Adrenal gland (tissue), 9 donors: ENCODE measurements at regions not wholly inside any gene's neighbourhood (a gene's known extent, or its start where the extent isn't known, plus 50 kb on each side); places are given as distances from the start of the nearest gene placed in this dataset.

Source experiments
- DNase-seq, 7 donors: peaks; one replicate each; pipeline ENCODE4 v3.0.0-alpha.2; 2019 to 2020
- H3K27ac ChIP-seq, 5 donors: fragments of 200-600 bp; sonication (generic) in 4 of 5; 1 replicate in 3 of 5; 2 replicates in 2 of 5; pipeline versions ENCODE4 v1.5.1 to v1.8.0; 2016 to 2020; ENCODE audit warnings: mild to moderate bottlenecking in 1 of 5
- H3K27me3 ChIP-seq: fragments of 200-600 bp; 2 replicates; pipeline ENCODE4 v1.8.0; 2021
- H3K36me3 ChIP-seq, 2 donors: fragments of 200-600 bp; replicated peaks in 1 of 2; 1 replicate in 1 of 2; 2 replicates in 1 of 2; pipeline versions ENCODE4 v1.5.1 to v1.8.0; 2018 to 2022
- H3K4me1 ChIP-seq, 2 donors: fragments of 200-600 bp; replicated peaks in 1 of 2; 1 replicate in 1 of 2; 2 replicates in 1 of 2; pipeline versions ENCODE4 v1.5.1 to v1.8.0; 2018 to 2021
- H3K4me3 ChIP-seq, 4 donors: fragments of 200-600 bp; sonication (generic) in 3 of 4; one replicate each; pipeline ENCODE4 v1.5.1; 2016 to 2018
- H3K9me3 ChIP-seq, 3 donors: fragments of 200-600 bp; sonication (generic) in 1 of 3; replicated peaks in 1 of 3; 1 replicate in 2 of 3; 2 replicates in 1 of 3; pipeline versions ENCODE4 v1.5.1 to v1.8.0; 2016 to 2021
- POLR2A ChIP-seq, 2 donors: fragments of 450-650 bp; IDR thresholded peaks; one replicate each; pipeline ENCODE4 v1.6.1; 2017; ENCODE audit warnings: antibody characterized with exemption in 2 of 2, mild to moderate bottlenecking in 2 of 2, moderate library complexity in 1 of 2
- WGBS, 4 donors: extraction: QIAGEN DNeasy Blood & Tissue Kit in 2 of 4; methylation state at CpG; one replicate each; pipeline versions ENCODE4 v1.1.5 to v1.1.7; 2013 to 2017; 5-methylcytosine and 5-hydroxymethylcytosine counted together
- intact Hi-C, 2 donors: fragments of 100-400 bp; cut with DNase I; formaldehyde crosslinking; loops; one replicate each; pipeline versions ENCODE4 v1.14.1 to v1.15.0; 2022 to 2023
- TF ChIP-seq, protein P1 (sequence below), 6 experiments: fragments of 450-650 bp in 4 of 6; fragments of 200-600 bp in 2 of 6; sonication (generic) in 1 of 6; IDR thresholded peaks; 1 replicate in 5 of 6; 2 replicates in 1 of 6; pipeline versions ENCODE4 v1.5.1 to v1.8.0; 2016 to 2021; ENCODE audit warnings: antibody characterized with exemption in 6 of 6, mild to moderate bottlenecking in 2 of 6, moderate library complexity in 1 of 6
- donor health status: healthy with polysubstance abuse.
- donor health status: Bipolar disorder and iron deficiency.
- donor health status: DM: yes; HTN: yes; CAD: no.
- donor health status: DM: no; HTN: no; CAD: no.
- donor health status: DM: no; HTN: no; CAD: no.

DNA sequence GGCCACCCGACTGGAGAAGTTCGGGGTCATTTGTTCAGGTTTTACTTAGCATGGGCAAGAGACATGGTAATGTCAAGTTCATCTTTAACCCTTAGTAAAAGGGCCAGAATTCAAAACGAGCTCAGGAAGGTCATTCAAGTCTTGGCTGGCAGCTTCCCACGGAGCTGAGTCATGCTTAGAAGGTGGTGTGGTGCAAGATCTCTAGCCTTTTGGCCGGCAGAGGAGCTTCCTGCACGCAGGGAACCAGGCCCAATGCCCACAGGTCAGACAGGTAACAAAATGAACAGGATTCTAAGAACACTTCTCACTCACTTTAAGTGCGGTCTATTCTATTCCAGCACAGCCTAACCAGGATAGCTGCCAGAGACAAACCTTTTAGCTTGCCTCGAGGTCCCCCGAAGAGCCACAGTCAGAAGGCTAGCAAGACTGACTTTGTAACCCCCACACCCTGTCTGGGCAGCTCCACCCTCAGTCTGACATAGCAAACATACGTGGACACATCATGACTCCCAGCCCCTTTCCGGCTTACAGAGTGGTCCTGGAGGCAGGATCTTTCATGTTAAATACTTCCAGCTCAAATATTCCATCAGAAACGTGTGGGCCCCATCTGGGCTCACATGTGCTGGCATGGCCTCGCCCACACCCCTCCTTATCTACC lies 292.7 kb downstream of the BCL11A start:
- TF ChIP-seq POLR2A (IDR thresholded peaks at IDR 0.05) = no peak
- TF ChIP-seq, protein P1, sequence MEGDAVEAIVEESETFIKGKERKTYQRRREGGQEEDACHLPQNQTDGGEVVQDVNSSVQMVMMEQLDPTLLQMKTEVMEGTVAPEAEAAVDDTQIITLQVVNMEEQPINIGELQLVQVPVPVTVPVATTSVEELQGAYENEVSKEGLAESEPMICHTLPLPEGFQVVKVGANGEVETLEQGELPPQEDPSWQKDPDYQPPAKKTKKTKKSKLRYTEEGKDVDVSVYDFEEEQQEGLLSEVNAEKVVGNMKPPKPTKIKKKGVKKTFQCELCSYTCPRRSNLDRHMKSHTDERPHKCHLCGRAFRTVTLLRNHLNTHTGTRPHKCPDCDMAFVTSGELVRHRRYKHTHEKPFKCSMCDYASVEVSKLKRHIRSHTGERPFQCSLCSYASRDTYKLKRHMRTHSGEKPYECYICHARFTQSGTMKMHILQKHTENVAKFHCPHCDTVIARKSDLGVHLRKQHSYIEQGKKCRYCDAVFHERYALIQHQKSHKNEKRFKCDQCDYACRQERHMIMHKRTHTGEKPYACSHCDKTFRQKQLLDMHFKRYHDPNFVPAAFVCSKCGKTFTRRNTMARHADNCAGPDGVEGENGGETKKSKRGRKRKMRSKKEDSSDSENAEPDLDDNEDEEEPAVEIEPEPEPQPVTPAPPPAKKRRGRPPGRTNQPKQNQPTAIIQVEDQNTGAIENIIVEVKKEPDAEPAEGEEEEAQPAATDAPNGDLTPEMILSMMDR (IDR thresholded peaks at IDR 0.05) = no peak
- intact Hi-C loops = no loop called here
- DNase-seq = peak; percentile 61 to 88 (median 81)
- no peaks in the 10 kb centered on the region for H3K36me3 ChIP-seq
- no peaks in the 10 kb centered on the region for H3K9me3 ChIP-seq
- no peaks in the 10 kb centered on the region for H3K4me1 ChIP-seq
- H3K4me3 ChIP-seq = no peak overlapping the region
- H3K27me3 ChIP-seq = no peaks in the 10 kb centered on the region
- 58 to 63% (median 60%) methylated on average over 12 to 13 of the region's 13 CpGs for WGBS, 4 donors
- H3K27ac ChIP-seq = no peak overlapping the region

DNA sequence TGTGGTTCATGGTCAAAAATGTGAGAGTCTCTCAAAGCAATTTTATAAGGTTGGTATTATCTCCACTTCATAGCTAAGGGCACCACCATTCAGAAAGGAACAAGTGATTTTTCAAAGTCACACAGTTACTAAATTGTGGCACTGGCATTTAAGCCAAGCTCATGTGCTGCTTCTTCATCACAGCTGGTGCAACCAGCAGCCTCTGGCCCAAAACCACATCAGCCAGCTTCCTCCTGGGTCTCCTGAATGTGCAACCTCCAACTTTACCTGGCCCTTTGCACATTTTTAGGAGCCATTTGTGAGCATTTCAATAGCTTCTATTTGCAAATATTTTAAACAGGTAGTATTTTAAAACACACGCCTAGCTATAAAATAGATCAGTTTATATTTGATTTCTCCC lies 293.7 kb downstream of the BCL11A start:
- no peaks in the 10 kb centered on the region for H3K9me3 ChIP-seq
- 88 to 96% (median 95%) methylated on average over 1 of the region's 1 CpG for WGBS, 4 donors
- no peak overlapping the region for H3K27ac ChIP-seq
- H3K36me3 ChIP-seq = no peaks in the 10 kb centered on the region
- no peak overlapping the region for H3K4me3 ChIP-seq
- no peak for DNase-seq
- H3K27me3 ChIP-seq = no peaks in the 10 kb centered on the region
- TF ChIP-seq, protein P1 (IDR thresholded peaks at IDR 0.05) = no peak
- no peak for TF ChIP-seq POLR2A (IDR thresholded peaks at IDR 0.05)
- H3K4me1 ChIP-seq = no peaks in the 10 kb centered on the region
- intact Hi-C loops = no loop called here

DNA sequence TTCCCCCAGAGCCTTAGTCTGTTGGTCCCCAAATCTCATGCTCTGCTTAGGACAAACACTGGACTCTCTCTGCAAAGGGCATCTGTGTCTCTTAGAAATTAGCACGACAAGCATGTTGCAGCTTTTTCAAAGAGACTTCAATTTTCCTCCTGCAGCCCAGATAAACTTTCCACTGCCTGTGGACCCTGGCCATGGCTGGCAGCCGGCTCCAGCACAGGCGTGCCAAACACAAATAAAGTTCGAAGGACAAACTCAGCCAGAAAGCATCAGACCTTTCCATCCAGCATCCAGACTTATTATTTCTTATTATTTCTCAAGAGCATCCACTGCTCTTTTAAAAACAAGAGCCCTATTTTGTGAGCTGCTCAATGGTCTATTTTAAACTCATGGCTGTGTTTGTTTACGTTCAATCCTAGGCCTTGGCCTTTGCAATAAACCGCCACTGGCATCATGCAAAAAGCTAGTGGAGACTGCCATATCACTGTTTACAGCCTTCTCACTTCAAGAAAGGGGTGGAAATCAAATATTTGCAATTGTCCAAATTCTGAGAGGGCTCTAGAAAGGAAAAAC lies 300.8 kb downstream of the BCL11A start:
- Histone ChIP-seq H3K4me3 (no peak overlapping the region), H3K27me3 (no peaks in the 10 kb centered on the region), H3K27ac (no peak overlapping the region), H3K4me1 (no peaks in the 10 kb centered on the region), H3K36me3 (no peaks in the 10 kb centered on the region), H3K9me3 (no peaks in the 10 kb centered on the region)
- intact Hi-C loops = no loop called here
- peak in 1 of 7 donors; percentile 31 for DNase-seq
- WGBS, 4 donors = 36 to 48% (median 42%) methylated on average over 6 of the region's 6 CpGs
- TF ChIP-seq, protein P1 (IDR thresholded peaks at IDR 0.05) = no peak
- no peak for TF ChIP-seq POLR2A (IDR thresholded peaks at IDR 0.05)

DNA sequence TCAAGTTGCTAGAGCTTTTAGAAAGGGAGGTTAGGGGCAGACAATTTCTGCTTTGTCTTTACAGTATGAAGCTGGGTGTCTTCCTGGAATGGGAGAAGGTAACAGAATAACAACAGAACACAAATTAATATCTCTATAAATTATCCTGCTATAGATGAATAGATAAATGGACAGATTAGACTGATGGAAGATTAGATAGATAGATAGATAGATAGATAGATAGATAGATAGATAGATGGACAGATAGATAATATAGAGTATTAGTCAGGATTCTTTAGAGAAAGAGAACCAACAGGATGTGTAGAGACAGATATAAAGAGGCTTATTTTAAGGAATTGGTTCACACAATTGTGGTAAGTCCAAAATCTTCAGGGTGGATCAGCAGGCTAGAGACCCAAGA lies 302.2 kb downstream of the BCL11A start:
- no peaks in the 10 kb centered on the region for H3K4me1 ChIP-seq
- intact Hi-C loops = no loop called here

More for the DNA sequence above, 302.2 kb downstream of the BCL11A start:
- TF ChIP-seq, protein P1 (IDR thresholded peaks at IDR 0.05) = no peak
- TF ChIP-seq POLR2A (IDR thresholded peaks at IDR 0.05) = no peak
- no peaks in the 10 kb centered on the region for H3K36me3 ChIP-seq
- DNase-seq = no peak
- H3K27ac ChIP-seq = no peak overlapping the region
- H3K4me3 ChIP-seq = no peak overlapping the region
- no peaks in the 10 kb centered on the region for H3K9me3 ChIP-seq
- no peaks in the 10 kb centered on the region for H3K27me3 ChIP-seq
